ENCODE measurements at regions not wholly inside any gene's neighbourhood (a gene's known extent, or its start where the extent isn't known, plus 50 kb on each side); places are given as distances from the start of the nearest gene placed in this dataset.

- DNase-seq (ENCODE audit: low spot score): no peak
Measured at GRCh38 chr2:226079196-226079595, 679.7 kb downstream of the NYAP2 start.

DNA sequence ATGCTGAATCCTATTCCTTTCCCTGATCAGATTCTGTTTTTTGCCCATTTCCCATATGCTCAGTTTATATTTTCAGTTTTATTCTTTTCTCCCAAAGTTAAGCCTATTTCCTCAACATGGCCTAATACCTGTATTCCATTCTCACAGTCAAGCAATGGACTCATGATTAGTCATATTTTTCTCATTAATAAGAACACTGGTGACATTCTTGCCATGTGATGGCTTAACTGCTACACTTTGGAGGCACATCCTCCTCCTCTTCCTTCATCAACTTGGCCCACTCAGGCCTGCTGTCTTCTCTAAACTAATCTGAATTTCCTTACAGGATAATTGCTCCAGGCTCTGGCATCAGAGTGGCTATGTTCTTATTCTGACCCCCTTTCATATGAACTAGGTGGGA is 679.2 kb downstream of the NYAP2 start:
- DNase-seq (ENCODE audit: low spot score): no peak

- DNase-seq (ENCODE audit: low spot score): no peak
Measured at GRCh38 chr2:226077841-226078240, 678.3 kb downstream of the NYAP2 start.

DNA sequence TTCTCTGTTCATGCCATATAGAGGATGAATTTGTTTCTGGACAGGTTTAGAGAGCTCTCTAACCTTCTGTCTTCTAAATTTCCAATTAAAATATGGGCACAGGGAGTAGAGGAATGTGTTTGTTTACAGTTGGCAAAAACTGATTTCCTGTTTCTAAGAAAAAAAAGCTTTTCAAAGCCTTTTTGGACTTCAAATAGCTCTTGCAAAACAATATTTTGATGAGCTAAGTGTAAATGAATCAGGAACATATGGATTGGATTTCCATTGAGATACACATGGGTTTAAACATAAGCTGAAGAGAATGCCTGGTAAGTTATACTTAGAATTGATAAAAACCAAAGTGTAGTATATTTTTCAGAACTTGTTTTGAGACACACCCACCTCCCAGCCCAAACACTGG is 677.5 kb downstream of the NYAP2 start:
- no peak for DNase-seq (ENCODE audit: low spot score)

DNA sequence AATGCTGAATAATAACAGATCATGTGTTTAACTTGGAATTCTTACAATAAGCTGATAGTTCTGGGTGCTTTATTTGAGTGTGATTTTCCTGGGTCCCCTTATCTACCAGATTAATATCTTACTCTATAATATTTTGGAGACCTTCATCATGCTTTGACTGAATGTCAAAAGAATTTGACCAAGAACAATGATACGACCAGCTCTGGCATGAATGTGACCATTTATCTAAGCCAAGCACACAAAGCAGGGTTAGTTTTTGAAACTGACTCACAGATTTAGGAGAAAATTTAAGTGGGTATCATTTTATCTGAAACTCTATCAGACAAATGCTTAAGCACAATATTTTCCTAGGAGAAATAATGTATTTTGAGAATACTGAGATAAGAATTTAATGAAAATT is 677.0 kb downstream of the NYAP2 start:
- no peak for DNase-seq (ENCODE audit: low spot score)

DNA sequence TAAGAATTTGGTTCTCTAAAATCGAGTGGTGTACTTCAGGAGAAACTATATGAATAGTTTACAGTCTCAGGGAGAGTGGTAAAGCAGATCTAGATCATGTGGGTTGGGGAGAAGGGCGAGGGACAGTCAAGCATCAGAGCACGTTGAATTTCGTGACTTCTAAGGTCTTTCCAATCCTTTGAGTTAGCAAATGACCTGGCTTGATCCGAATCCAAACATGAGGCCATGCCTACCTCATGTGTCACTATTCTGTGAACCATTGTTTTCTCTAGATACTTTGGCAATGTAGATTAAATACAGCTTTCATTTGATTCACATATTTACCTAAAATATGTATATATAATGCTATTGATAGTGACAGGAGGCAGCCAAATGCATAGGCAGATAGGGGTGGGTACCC is 674.9 kb downstream of the NYAP2 start:
- no peak for DNase-seq (ENCODE audit: low spot score)

DNA sequence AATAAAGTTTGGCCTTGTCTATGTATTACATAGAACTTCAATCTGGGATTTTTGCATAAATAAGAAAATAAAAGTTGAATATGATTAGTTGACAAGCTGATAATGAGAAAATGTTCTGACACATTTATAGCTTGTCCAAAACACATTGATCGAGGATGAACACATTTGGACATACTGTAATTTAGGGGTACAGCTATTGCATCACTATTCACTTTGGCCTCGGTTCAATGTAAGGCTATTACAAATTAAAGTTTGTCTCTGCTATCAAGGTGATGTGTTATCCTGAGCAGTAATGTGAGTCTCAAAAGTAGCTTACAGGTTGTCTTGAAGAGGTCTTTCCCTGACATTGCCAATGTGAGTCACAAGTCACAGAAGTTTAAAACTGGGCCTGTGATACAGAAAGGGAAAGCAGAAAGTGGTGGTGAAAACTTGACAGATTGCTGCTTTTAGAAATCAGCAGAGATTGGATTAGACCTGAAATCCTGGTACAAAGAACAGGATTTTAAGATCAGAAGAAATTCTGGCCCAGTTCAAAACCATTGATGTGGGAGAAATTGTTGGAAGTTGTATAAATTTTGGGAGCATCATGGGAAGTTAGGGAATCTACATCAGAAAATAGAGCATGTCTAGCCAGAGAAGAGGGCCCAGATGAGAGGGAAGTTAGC is 674.1 kb downstream of the NYAP2 start:
- no peak for DNase-seq (ENCODE audit: low spot score)

DNA sequence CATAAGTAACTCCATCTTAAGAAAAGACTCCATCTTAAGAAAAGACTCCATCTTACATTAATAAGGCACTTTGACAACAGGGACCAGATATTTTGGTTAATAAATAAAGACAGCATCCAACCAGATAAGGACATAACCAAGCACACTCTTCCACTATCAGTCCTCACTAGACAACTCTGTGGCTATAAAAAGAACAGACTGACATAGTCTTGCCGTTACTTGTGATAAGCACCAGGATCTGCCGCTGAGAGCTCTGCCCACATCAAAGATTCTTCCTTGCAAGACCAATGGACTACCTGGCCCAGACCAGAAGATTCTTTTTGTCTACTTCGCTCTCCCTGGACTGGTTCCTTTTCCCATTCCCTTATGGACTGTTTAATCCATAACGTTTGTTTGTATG is 667.4 kb downstream of the NYAP2 start:
- DNase-seq (ENCODE audit: low spot score): no peak

GRCh38 chr2:226066391-226066790 is 666.9 kb downstream of the NYAP2 start:
- no peak for DNase-seq (ENCODE audit: low spot score)

- no peak for DNase-seq (ENCODE audit: low spot score)
Measured at GRCh38 chr2:226064932-226065570, 665.5 kb downstream of the NYAP2 start.

DNA sequence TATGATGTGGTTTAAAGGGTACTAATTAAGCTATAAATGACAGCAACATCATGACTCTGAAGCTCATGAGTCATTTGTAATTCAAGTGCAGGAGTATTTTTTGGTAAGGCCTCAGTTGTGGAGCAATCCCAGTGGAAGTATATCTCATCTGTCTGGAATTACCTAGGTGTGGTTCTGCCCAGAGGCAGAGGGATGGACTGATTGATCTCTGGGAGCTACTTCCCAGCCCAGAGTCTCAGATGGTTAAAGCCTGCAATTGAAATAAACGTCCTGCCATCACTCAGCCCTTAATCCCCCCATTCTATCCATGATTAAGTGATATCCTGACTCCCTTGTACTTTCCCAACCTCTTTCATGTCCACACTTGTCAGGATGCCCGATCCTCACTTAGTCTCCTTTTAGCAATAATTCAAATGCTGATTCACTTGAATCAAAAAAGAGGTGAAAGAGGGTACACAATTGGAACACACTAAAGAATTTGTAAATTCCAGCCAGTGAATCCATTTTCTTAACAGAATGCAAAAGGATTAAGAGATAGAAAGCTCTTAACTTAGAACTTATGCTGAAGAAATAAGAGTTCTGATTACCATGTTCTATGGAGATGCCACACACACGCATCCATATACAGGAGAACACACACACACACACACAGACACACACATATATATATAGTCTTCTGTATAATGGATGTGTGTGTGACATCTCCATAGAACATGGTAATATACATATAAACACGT is 664.4 kb downstream of the NYAP2 start:
- DNase-seq (ENCODE audit: low spot score): no peak

GRCh38 chr2:226059961-226060627 is 660.6 kb downstream of the NYAP2 start:
- DNase-seq (ENCODE audit: low spot score): no peak

DNA sequence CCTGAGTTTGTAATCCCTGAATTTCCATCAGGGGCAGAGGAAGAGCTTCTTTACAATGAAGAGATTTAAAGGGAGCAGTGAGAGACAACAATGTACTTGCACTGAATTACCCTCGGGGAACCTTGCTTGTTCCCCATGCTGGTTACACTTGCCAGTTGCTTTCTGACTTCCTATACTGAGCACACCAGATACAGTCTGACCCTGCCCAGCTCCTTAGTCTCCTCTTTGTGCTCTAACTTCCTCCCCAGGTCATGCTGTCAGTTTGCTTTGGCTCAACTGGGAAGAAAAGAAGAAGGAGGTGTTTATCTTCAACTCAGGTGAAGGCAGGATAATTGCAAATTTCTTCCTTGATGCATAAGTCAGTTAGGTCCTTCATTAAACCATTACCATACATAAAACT is 658.4 kb downstream of the NYAP2 start:
- DNase-seq (ENCODE audit: low spot score): no peak

- no peak for DNase-seq (ENCODE audit: low spot score)
Measured at GRCh38 chr2:226057365-226057764, 657.9 kb downstream of the NYAP2 start.

- no peak for DNase-seq (ENCODE audit: low spot score)
Measured at GRCh38 chr2:226052772-226053416, 653.4 kb downstream of the NYAP2 start.

GRCh38 chr2:226050822-226051221 is 651.3 kb downstream of the NYAP2 start:
- no peak for DNase-seq (ENCODE audit: low spot score)

GRCh38 chr2:226048611-226049010 is 649.1 kb downstream of the NYAP2 start:
- no peak for DNase-seq (ENCODE audit: low spot score)

- DNase-seq (ENCODE audit: low spot score): no peak
Measured at GRCh38 chr2:226045080-226045479, 645.6 kb downstream of the NYAP2 start.

GRCh38 chr2:226040344-226040900 is 640.9 kb downstream of the NYAP2 start:
- DNase-seq (ENCODE audit: low spot score): no peak

DNA sequence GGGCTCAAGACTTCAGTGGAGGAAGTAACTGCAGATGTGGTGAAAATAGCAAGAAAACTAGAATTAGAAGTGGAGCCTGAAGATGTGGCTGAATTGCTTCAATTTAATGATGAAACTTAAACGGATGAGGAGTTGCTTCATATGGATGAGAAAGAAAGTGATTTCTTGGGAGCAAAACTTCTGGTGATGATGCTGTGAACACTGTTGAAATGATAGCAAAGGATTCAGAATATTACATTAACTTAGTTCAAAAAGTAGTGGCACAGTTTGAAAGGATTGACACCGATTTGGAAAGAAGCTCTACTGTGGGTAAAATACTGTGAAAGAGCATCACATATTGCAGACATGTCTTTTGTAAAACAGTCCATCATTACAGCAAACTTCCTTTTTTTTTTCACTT is 638.0 kb downstream of the NYAP2 start:
- no peak for DNase-seq (ENCODE audit: low spot score)

GRCh38 chr2:226031647-226032501 is 632.4 kb downstream of the NYAP2 start:
- no peak for DNase-seq (ENCODE audit: low spot score)

Measured in hematopoietic multipotent progenitor cell treated with erythropoietin and hydrocortisone succinate and interleukin-3 and kit ligand, for 15 days (in vitro differentiated cells).